Inflammatory macrophage treated with lipopolysaccharide for 4 hours (primary cell): ENCODE measurements at regions not wholly inside any gene's neighbourhood (a gene's known extent, or its start where the extent isn't known, plus 50 kb on each side); places are given as distances from the start of the nearest gene placed in this dataset.

Experiments used
- DNase-seq: peaks from one replicate; pipeline ENCODE4 v3.0.0-alpha.2; 2020

DNA sequence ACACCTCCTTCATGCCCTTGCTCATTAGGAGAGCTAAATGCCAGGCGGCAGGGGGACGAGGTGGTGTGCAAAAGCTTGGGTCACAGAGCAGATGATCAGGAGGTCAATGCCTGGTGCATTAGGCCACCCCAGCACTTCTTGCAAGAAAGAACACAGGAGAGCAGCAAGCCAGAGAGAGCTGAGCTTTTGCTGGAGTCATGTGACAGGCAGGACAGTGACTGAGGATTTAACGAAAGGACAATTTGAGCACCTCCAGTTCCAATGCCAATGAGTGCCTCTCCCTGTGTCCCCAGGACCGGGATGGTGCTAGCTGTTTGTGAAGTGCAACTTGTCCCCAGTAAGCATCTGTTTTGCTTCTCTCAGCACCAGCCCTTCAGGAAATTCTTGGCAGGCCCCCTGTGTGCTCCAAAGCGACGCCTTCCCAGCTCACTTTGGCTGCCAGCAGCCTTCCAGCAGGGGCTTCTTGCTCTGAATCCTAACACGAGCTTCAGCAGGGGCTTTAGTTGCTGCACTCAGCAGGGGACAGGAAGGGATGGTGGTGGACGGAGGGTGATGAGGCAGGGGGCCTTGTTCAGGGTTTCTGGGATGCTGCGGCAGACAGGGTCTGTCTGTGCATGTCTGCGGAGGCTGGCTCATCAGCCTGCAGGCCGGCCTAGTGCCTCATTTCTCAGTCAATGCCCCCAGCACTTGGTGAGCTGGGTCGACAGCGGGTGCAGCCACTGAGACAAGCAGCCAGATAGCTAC, 368.1 kb downstream of the RPS24 start:
- DNase-seq, result no peak

DNA sequence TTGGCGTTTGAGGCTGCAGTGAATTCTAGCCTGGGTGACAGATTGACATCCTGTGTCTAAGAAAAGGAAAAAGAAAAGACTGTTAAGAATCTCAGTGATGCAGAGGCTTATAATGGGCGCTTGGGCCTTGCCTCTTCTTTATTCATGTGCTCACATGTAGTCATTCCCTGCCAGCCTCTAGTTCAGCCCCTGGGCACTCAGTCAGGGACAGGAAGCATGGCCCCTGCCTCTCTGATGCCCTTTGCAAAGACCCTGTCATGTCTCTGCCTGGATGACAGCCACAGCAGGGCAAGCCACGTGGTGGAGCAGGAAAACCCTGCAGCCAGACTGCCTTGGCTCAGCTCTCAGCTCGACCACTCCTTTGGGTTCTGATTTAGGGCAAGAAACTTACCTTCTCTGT, 368.9 kb downstream of the RPS24 start:
- DNase-seq, result no peak

DNA sequence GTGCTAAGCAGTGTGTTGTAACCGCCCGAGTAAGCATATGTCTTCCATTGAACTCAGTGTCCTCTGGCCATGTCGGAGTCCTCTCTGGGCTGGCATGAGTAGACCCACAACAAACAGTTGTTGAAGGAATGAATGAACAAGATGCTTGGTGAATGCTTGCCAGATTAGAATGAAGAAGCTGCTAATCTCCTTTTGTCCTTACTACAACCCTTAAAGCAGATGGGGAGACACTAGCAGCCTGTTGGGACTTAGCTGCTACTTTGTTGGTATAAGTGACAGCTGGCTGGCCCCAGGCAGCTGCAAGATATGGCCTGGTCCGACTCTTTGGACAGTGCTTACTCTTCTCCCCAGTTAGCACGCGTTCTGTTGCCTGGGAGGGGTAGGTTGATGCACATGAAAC, 370.1 kb downstream of the RPS24 start:
- DNase-seq, result no peak

DNA sequence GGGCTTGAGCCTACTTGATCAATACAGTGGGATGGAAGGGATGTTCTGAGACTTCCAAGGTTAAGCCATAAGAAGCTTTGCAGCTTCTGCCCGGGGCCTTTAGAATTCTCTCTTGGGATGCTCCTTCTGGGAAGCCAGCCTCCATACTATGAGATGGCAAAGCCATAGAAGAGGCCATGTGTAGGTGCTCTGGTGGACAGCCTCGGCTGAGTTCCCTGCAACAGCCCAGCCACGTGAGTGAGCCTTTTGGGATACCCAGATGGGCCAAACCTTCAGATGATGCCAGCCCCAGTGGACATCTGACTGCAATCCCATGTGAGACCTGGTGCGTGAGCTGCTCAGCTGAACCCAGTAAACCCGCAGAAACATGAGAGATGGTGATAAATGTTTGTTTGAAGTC, 370.6 kb downstream of the RPS24 start:
- no peak for DNase-seq

DNA sequence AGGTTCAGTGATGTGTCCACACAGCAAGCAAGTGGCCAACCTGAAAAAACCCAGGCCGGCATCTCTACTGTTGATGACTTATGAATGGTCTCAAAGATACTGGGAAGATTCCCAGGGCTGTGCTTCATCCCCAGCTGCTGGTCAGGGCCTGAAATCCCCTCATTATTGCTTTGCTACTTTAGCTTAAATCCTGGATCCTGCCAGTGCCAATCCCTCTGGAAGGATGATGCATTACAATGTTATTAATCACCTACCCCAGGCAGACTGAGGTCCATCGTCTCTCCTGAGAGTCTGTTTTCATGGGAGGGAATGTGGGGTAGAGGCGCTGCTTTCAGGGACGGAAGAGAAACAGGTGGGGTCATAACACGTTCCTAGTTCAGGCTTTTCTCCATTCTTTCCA, 371.6 kb downstream of the RPS24 start:
- DNase-seq, result no peak

- no peak for DNase-seq
Measured at GRCh38 chr10:78405736-78406135, 372.1 kb downstream of the RPS24 start.

- DNase-seq, result no peak
Measured at GRCh38 chr10:78406648-78407008, 373.0 kb downstream of the RPS24 start.

GRCh38 chr10:78407009-78407711, 373.5 kb downstream of the RPS24 start:
- DNase-seq, result peak; percentile 52

- DNase-seq, result no peak
Measured at GRCh38 chr10:78407966-78408365, 374.3 kb downstream of the RPS24 start.

GRCh38 chr10:78408671-78409472, 375.2 kb downstream of the RPS24 start:
- DNase-seq, result no peak

DNA sequence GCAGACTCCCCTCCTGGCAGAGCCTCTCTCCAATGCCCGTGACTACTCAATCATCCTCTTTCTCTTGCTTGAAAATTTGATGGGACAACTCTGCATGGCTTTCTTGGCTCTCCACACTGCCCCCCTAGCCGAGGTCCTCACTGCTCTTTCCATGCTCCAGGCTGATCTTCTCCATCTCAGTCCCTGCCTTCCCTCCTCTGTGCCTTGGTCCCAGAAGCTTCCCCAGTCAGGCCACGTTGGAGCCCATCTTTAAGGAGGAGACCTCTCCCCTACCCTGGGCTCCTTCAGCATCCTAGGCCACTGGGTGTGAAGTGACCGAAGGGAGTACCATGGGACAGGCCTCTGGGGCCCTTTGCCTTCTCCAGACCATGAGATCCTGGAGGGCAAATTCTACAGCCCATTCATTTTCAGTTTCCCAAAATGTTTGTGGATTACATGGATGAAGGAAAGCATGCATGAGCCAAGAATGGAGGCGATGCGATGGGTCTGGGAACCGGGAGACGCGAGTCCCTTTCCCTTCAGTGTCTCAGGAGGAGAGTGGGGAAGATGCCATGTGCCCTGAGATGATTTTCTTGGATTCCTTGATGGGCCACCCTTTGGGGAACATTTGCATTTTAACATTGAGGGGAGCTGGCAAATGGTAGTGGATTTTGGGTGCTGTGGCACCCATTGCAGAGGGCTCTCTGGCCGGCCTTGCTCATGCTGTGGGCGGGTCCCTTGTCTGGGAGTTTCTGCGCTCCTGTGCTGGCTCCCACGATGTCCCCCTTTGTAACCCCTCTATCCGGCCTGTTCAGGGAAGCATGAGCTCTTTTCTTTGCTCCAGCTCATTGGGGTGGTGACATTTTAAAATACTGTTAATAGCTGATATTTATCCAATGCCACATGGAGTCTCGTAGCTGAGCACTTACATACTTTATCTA, 376.6 kb downstream of the RPS24 start:
- DNase-seq, result no peak

DNA sequence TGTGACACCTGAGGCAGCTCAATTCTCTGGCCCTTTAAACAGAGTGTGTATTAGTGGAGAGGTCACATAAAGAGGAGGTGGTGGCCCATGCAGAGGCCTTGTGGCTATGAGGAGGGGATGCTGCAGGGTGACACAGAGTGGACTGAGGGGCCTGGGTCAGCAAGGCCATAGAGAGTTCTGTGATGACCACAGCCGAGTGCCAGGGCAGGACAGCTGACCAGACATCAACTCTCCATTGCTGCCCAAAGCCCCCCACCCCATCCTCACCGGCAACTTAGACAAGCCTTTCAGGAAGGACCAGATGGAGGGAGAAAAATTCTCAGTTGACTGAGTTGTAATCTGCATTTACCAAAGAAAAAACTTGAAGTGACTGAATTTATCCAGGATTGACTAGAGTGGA, 378.1 kb downstream of the RPS24 start:
- DNase-seq, result no peak

DNA sequence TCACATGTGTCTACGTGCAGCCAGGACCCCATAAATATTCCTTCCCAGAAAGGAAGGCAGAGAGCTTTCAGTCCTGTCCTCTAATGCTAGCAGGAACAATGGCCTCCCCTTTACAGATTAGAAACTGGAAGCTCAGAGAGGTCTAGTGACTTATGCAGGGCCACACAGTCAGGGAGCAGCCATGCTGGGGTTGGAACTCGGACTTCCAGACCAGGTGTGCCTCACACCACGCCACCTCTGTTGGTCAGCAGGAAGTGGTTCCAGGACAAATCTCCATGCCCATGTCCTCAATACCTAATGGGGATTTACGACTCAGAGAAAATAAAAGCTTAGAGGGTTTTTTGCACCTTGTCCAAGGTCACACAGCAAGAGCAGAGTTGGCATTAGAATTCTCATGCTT, 378.9 kb downstream of the RPS24 start:
- no peak for DNase-seq

DNA sequence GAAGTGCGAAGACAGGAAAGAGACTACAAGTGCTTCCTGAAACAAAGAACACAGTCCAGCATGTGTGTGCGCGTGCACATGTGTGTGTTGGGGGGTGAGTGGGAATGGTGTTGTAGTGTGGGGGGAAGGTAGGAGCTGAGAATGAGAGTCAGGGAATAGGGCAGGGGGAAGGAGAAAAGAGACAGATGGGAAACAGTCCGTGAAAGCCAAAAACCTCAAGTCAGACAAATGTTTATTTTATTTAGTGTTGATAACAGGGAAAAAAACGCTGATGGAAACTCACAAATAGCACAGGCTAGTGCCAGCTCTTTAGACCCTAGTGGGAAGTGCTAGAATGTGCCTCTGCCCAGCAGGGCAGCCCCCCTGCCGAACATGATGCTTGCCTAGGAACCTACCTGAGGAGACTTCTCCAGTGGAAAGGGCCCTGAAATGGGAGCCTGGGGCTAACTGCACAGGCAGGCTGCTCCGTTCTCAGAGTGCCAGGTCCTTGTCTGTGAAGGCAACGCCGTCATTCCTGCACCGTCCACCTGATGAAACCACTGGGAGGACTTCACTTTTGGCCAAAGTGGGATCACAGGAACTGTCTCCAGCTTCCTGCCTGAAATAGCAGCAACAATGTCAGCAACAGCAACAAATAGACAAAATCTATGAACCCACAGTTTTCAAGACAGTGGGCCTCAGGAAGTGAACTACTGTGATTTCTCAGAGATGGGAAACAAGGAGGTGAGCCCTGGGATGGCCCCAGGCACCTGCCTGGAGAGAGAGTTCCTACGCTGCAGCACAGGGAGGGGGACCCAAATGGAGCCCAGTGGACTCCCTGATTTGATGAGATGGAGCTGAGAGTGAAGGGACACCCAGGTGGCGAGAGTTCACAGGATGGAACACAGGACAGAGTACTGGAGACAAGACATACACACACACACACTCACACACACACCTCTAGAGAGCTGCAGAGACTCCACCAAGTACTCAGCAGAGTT, 379.7 kb downstream of the RPS24 start:
- no peak for DNase-seq

- no peak for DNase-seq
Measured at GRCh38 chr10:78414380-78414779, 380.7 kb downstream of the RPS24 start.

- no peak for DNase-seq
Measured at GRCh38 chr10:78415111-78415510, 381.4 kb downstream of the RPS24 start.

DNA sequence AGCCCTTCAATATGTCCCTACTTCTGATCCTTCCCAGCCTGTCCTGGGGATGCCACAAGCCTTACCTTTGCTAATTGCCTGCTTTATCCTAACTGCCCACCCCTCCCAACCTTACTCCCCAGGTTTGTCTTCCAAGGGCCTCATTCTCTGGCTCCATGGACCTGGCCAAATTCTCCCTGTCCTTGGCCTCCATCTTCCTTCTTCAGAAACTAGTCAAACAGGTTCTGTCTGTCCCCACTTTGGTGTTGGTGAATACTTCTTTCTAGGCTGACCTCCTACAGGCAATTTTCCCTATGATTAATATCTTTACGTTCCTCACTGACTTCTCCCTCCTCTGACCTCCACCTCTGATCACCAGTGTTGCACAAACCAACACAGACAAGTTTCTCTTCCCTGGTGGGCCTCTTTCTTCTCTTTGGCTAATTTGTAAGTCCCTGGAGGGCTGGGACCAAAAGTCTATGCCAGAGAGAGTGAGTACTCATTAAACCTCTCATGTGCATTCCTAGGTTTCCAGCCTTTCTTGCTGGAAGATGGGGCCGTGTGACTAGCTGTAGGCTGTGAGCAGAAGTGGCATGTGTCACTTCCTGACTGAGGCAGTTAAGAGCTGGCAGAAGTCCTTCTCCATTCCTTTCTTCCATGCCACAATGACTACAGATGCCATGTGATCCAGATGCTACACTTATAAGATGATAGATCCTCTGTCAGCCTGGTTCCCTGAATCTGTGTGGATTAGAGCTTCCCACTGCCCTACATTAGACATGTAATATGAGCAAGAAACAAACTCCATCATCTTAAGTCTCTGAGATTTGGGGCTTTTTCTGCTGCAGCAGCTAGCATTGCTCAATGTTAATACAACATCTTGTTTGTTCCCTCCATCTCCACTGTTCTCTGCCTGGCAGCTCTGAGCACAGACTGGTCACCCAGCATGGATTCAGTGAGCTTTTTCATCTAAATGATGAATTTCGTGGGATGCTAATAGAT, 382.7 kb downstream of the RPS24 start:
- peak; percentile 50 for DNase-seq

GRCh38 chr10:78417425-78418370, 384.0 kb downstream of the RPS24 start:
- no peak for DNase-seq
